K562 (cell line): ENCODE measurements at regions not wholly inside any gene's neighbourhood (a gene's known extent, or its start where the extent isn't known, plus 50 kb on each side); places are given as distances from the start of the nearest gene placed in this dataset.
A peak's percentile ranks its signal among the peaks of the same experiment; 100 is the strongest.

Source experiments
- ATAC-seq: fragments of 200-7000 bp; cut with Tn5 transposase; 3 replicates; pipeline ENCODE4 v1.9.1; 2020; ENCODE audit warnings: moderate library complexity
- BruUV-seq: library from RNA; stranded (reverse); fragments of 400-500 nt; replicated peaks from 2 replicates; lab custom pipeline; 2021; lab: Mats Ljungman, UMichigan
- CTCF ChIA-PET: fragments of 300-600 bp; formaldehyde crosslinking; extraction: SDS; loops from one replicate; lab custom pipeline; 2021; ENCODE audit warnings: low intra/inter-chr PET ratio; lab: Yijun Ruan, JAX
- POLR2A ChIA-PET: fragments of 300-600, 350-650 bp; sonication (Branson Sonifier 250); formaldehyde crosslinking; extraction: SDS; loops from one replicate; lab custom pipeline; 2021; ENCODE audit warnings: antibody characterized with exemption, inconsistent platforms; lab: Yijun Ruan, JAX
- DNase-seq, 4 experiments: peaks; one replicate each; pipeline versions ENCODE4 v3.0.0 to v3.0.0-alpha.2; 2011 to 2018; ENCODE audit warnings: low spot score in 3 of 4, mixed read lengths in 3 of 4; ENCODE audit errors: extremely low read depth in 1 of 4
- FAIRE-seq: peaks from 2 replicates; lab custom pipeline; 2011; peaks lifted over from hg19 to GRCh38; lab: Jason Lieb, UNC
- H2AFZ ChIP-seq: 2 replicates; pipeline ENCODE4 v1.6.0; 2011; ENCODE audit warnings: low read depth, low read length, control low read depth, inconsistent platforms
- H3K27ac ChIP-seq: fragments of 200-600 bp; 3 replicates; pipeline ENCODE4 v1.8.0; 2011; ENCODE audit warnings: low read depth, mild to moderate bottlenecking, control low read depth, inconsistent platforms, low read length, moderate library complexity, mixed read lengths; ENCODE audit errors: extremely low read depth
- H3K27me3 ChIP-seq, 2 experiments: fragments of 300-600 bp in 1 of 2; 2 replicates in 1 of 2; 3 replicates in 1 of 2; pipeline versions ENCODE4 v1.6.0 to v1.8.0; 2011; ENCODE audit warnings: inconsistent platforms in 2 of 2, low read length in 2 of 2, mild to moderate bottlenecking in 1 of 2, mixed read lengths in 1 of 2, moderate library complexity in 1 of 2; ENCODE audit not compliant: control insufficient read depth in 2 of 2, insufficient read depth in 2 of 2
- H3K36me3 ChIP-seq: fragments of 300-600 bp; 3 replicates; pipeline ENCODE4 v1.8.0; 2011; ENCODE audit warnings: mild to moderate bottlenecking, low read length, inconsistent platforms; ENCODE audit not compliant: control insufficient read depth, insufficient read depth
- H3K4me1 ChIP-seq, 2 experiments: fragments of 200-600 bp in 1 of 2; replicated peaks in 1 of 2; 2 replicates in 1 of 2; 3 replicates in 1 of 2; pipeline versions ENCODE4 v1.5.1 to v1.8.0; 2011; ENCODE audit warnings: inconsistent platforms in 2 of 2, low read length in 2 of 2, mild to moderate bottlenecking in 1 of 2, mixed read lengths in 1 of 2, moderate library complexity in 1 of 2; ENCODE audit not compliant: control insufficient read depth in 2 of 2, insufficient read depth in 2 of 2
- H3K4me2 ChIP-seq: 2 replicates; pipeline ENCODE4 v1.6.1; 2011; ENCODE audit warnings: low read length, control low read depth, inconsistent platforms, mixed read lengths; ENCODE audit not compliant: insufficient read depth
- H3K4me3 ChIP-seq: fragments of 200-600 bp; sonication (generic), shearing (Covaris generic); 2 replicates; pipeline ENCODE4 v1.5.1; 2016; ENCODE audit warnings: control low read depth, inconsistent platforms
- H3K79me2 ChIP-seq: fragments of 200-600 bp; 3 replicates; pipeline ENCODE4 v1.8.0; 2011; ENCODE audit warnings: low read length, inconsistent platforms; ENCODE audit not compliant: control insufficient read depth, insufficient read depth
- H3K9ac ChIP-seq, 2 experiments: 2 replicates each; pipeline versions ENCODE4 v1.6.0 to v1.6.1; 2011; ENCODE audit warnings: low read depth in 2 of 2, low read length in 2 of 2, control low read depth in 1 of 2, inconsistent platforms in 1 of 2, mild to moderate bottlenecking in 1 of 2, mixed read lengths in 1 of 2; ENCODE audit not compliant: insufficient read depth in 1 of 2
- H3K9me1 ChIP-seq: one replicate; pipeline ENCODE4 v1.6.0; 2011; ENCODE audit warnings: inconsistent platforms, mild to moderate bottlenecking, low read length, moderate library complexity; ENCODE audit not compliant: control insufficient read depth, insufficient read depth
- H3K9me3 ChIP-seq: replicated peaks from 2 replicates; pipeline ENCODE4 v1.5.1; 2011; ENCODE audit warnings: low read depth, low read length, inconsistent platforms; ENCODE audit not compliant: control insufficient read depth, insufficient read depth
- H4K20me1 ChIP-seq: replicated peaks from 2 replicates; pipeline ENCODE4 v1.6.1; 2011; ENCODE audit warnings: low read length, inconsistent platforms, mixed read lengths; ENCODE audit not compliant: control insufficient read depth, insufficient read depth
- BMI1 ChIP-seq: fragments of 150-350 bp; IDR thresholded peaks from 2 replicates; pipeline ENCODE4 v1.6.1; 2014; ENCODE audit warnings: low read length
- C11orf30 ChIP-seq: fragments of 450-650 bp; IDR thresholded peaks from 2 replicates; pipeline ENCODE4 v1.6.1; 2016; ENCODE audit warnings: low read depth, mild to moderate bottlenecking
- CCAR2 ChIP-seq: fragments of 200-400 bp; formaldehyde crosslinking; IDR thresholded peaks from 2 replicates; pipeline ENCODE4 v1.6.1; 2017; ENCODE audit warnings: mild to moderate bottlenecking, low read depth, low read length
- NFE2L1 ChIP-seq: fragments of 450-650 bp; IDR thresholded peaks from 2 replicates; pipeline ENCODE4 v1.6.1; 2016; ENCODE audit warnings: missing genetic modification characterization, low read depth, mild to moderate bottlenecking, missing compliant biosample characterization, moderate library complexity, borderline replicate concordance
- POLR3G ChIP-seq: IDR thresholded peaks from 2 replicates; pipeline ENCODE4 v1.6.1; 2011; ENCODE audit not compliant: insufficient read length, insufficient replicate concordance; ENCODE audit errors: extremely low read depth
- PTTG1 ChIP-seq: fragments of 450-650 bp; IDR thresholded peaks from 2 replicates; pipeline ENCODE4 v1.6.1; 2016; ENCODE audit warnings: low read depth, mild to moderate bottlenecking, missing genetic modification characterization, missing compliant biosample characterization
- RUNX1 ChIP-seq: sonication (generic); IDR thresholded peaks from 2 replicates; pipeline ENCODE4 v1.6.1; 2016; ENCODE audit warnings: antibody characterized with exemption, low read depth
- SNRNP70 ChIP-seq: fragments of 200-400 bp; formaldehyde crosslinking; optimal IDR thresholded peaks from 2 replicates; pipeline ENCODE3; 2017; ENCODE audit warnings: low read depth, low read length
- SP1 ChIP-seq: sonication (generic); formaldehyde crosslinking; IDR thresholded peaks from 2 replicates; pipeline ENCODE4 v1.8.1; 2022; ENCODE audit warnings: mild to moderate bottlenecking, missing genetic modification reagents
- TBL1XR1 ChIP-seq, 2 experiments: IDR thresholded peaks; 2 replicates each; pipeline ENCODE4 v1.6.1; 2012; ENCODE audit warnings: improper control_type of control experiment in 2 of 2, low read length in 2 of 2, mild to moderate bottlenecking in 1 of 2
- ZBTB7A ChIP-seq: IDR thresholded peaks from 2 replicates; pipeline ENCODE4 v1.6.1; 2011; ENCODE audit warnings: low read depth, mild to moderate bottlenecking, low read length, moderate library complexity, borderline replicate concordance; ENCODE audit not compliant: control insufficient read depth
- ZNF316 ChIP-seq: fragments of 450-650 bp; IDR thresholded peaks from 2 replicates; pipeline ENCODE4 v1.6.1; 2016
- ZNF584 ChIP-seq: fragments of 200-800 bp; sonication (Bioruptor generic); IDR thresholded peaks from 2 replicates; pipeline ENCODE4 v1.6.1; 2016; ENCODE audit warnings: low read depth, mild to moderate bottlenecking, missing genetic modification characterization, missing compliant biosample characterization
- WGBS: fragments of 100-300 bp; shearing (Covaris generic); methylation state at CpG from one replicate; pipeline ENCODE4 v1.1.6; 2016; ENCODE audit warnings: low coverage, mixed read lengths; ENCODE audit not compliant: insufficient coverage; ENCODE audit errors: missing lambda C conversion rate; 5-methylcytosine and 5-hydroxymethylcytosine counted together
- in situ Hi-C: fragments of 300-500 bp; cut with MboI; formaldehyde crosslinking; loops from 4 replicates; pipeline ENCODE4 v1.15.0; 2018; ENCODE audit warnings: inconsistent platforms, mixed read lengths
- intact Hi-C: fragments of 100-400 bp; cut with micrococcal nuclease; formaldehyde crosslinking; loops from 2 replicates; pipeline ENCODE4 v1.14.2; 2022
- TF ChIP-seq, protein P1 (sequence below), 2 experiments: fragments of 450-650 bp; IDR thresholded peaks; 2 replicates each; pipeline ENCODE4 v1.6.1; 2016

DNA sequence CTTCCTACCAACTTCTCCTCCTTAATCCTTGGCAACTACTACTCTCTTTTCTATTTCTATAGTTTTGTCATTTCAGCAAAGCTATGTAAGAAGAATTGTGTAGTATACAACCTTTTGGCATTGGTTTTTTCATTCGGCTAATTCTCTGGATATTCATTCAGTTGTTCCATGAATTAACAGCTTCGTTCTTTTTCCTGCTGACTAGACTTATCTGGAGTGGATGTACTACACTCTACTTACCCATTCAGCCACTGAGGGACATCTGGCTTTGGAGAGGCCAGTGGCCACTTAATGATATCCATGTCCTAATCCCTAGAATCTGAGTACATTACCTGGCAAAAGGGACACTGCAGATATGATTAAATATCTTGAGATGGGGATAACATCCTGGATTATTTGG lies 623.9 kb downstream of the DOK5 start:
- H3K4me1 ChIP-seq: peaks cover 6 to 33% of the 10 kb centered on the region in 2 experiments

DNA sequence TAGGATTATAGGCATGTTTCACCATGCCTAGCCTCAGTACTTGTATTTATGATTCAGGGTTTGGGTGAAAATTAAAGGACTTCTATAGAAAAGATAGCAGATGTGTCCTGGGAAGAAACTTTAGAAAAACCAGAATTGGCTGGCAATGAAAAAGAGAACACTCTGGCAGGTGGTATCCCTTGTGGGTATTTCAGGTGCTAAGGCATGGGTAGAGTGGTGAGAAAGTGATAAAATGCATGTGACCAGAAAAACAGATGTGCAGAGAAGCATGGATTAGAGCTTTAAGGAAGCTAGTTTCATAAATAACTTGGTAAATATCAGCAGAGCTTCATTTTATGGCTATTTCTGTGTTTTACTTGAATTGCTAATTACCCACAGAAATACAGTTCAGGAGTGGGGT lies 622.2 kb downstream of the DOK5 start:
- Histone ChIP-seq H3K36me3 (no peaks in the 10 kb centered on the region), H3K4me1 (peaks cover 0 to 22% of the 10 kb centered on the region in 2 experiments; a peak in 4 of 5 replicates), H3K27ac (no peak overlapping the region), H4K20me1 (no peaks in the 10 kb centered on the region), H3K4me2 (no peak overlapping the region), H3K4me3 (no peak overlapping the region), H2AFZ (no peak overlapping the region), H3K9me1 (no peaks in the 10 kb centered on the region), H3K27me3 (no peaks in the 10 kb centered on the region), H3K9ac (no peak overlapping the region), H3K79me2 (no peaks in the 10 kb centered on the region), H3K9me3 (no peaks in the 10 kb centered on the region)
- CTCF ChIA-PET: no interaction called here
- DNase-seq (no peak), ATAC-seq (no peak), FAIRE-seq (no peak)
- in situ Hi-C loops (loop anchor here (25.0 kb wide), 1 partner anchor 1265 kb away; the partner anchor contains the start of gene FAM210B), intact Hi-C loops (no loop called here)
- POLR2A ChIA-PET: no interaction called here
- BruUV-seq: no TSS peak
- TF ChIP-seq SNRNP70 (no peak), SP1 (CRISPR knock-in tag) (no peak), PTTG1 (tag) (no peak), BMI1 (no peak), ZBTB7A (no peak), CCAR2 (no peak), POLR3G (no peak), NFE2L1 (no peak), TBL1XR1 (IDR thresholded peaks at IDR 0.05; ENCODE audit: low read length in 2 of 2) (no peak), RUNX1 (no peak), ZNF584 (CRISPR knock-in tag) (no peak)

More for the DNA sequence above, 623.9 kb downstream of the DOK5 start:
- in situ Hi-C loops (loop anchor here (25.0 kb wide), 1 partner anchor 1263 kb away; the partner anchor contains the start of gene FAM210B), intact Hi-C loops (no loop called here)
- Histone ChIP-seq H3K9ac (no peak overlapping the region), H3K27ac (no peak overlapping the region), H3K4me3 (no peak overlapping the region), H3K9me1 (no peaks in the 10 kb centered on the region), H2AFZ (0 out of 2 replicates have a peak overlapping the region, but pooled peaks have one; percentile 17), H3K4me2 (no peak overlapping the region)
- CTCF ChIA-PET: no interaction called here
- no peak for FAIRE-seq
- TF ChIP-seq ZNF316 (peak; percentile 75), C11orf30 (peak; percentile 30; the same call in 1 of the 2 replicates)
- TF ChIP-seq, protein P1, sequence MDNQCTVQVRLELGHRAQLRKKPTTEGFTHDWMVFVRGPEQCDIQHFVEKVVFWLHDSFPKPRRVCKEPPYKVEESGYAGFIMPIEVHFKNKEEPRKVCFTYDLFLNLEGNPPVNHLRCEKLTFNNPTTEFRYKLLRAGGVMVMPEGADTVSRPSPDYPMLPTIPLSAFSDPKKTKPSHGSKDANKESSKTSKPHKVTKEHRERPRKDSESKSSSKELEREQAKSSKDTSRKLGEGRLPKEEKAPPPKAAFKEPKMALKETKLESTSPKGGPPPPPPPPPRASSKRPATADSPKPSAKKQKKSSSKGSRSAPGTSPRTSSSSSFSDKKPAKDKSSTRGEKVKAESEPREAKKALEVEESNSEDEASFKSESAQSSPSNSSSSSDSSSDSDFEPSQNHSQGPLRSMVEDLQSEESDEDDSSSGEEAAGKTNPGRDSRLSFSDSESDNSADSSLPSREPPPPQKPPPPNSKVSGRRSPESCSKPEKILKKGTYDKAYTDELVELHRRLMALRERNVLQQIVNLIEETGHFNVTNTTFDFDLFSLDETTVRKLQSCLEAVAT (IDR thresholded peaks at IDR 0.05): no peak
- TF ChIP-seq, all 486 proteins: peak for 2
- POLR2A ChIA-PET: no interaction called here
- Histone ChIP-seq H3K79me2 (no peaks in the 10 kb centered on the region), H3K27me3 (no peaks in the 10 kb centered on the region), H3K36me3 (peaks cover 4% of the 10 kb centered on the region; the same call in 1 of the 3 replicates), H3K9me3 (peaks cover 9% of the 10 kb centered on the region), H4K20me1 (no peaks in the 10 kb centered on the region)
- no peak for ATAC-seq
- BruUV-seq: no TSS peak
- 52% methylated on average over 2 of the region's 2 CpGs for WGBS
- DNase-seq: no peak
